G401.6 (cell line): ENCODE measurements at regions not wholly inside any gene's neighbourhood (a gene's known extent, or its start where the extent isn't known, plus 50 kb on each side); places are given as distances from the start of the nearest gene placed in this dataset.
A peak's percentile ranks its signal among the peaks of the same experiment; 100 is the strongest.
"Not testable (repeated sequence)": the region's sequence is repeated elsewhere in the genome, so short reads cannot be mapped to it uniquely, and the experiment has no call there.

Experiments used
- FAIRE-seq: peaks from 2 replicates; lab custom pipeline; 2012; peaks lifted over from hg19 to GRCh38; lab: Jason Lieb, UNC

- FAIRE-seq: no peak
Observed at GRCh38 chr7:19376538-19376937, 231.3 kb upstream of the FERD3L start.

GRCh38 chr7:19375976-19376375 lies 230.8 kb upstream of the FERD3L start:
- no peak for FAIRE-seq

- FAIRE-seq: no peak
Observed at GRCh38 chr7:19373334-19373733, 228.1 kb upstream of the FERD3L start.

- FAIRE-seq: no peak
Observed at GRCh38 chr7:19369806-19370205, 224.6 kb upstream of the FERD3L start.

GRCh38 chr7:19369182-19369581 lies 224.0 kb upstream of the FERD3L start:
- FAIRE-seq: no peak

GRCh38 chr7:19368491-19368925 lies 223.3 kb upstream of the FERD3L start:
- FAIRE-seq: no peak

- no peak for FAIRE-seq
Observed at GRCh38 chr7:19364950-19365349, 219.7 kb upstream of the FERD3L start.

GRCh38 chr7:19362099-19362498 lies 216.9 kb upstream of the FERD3L start:
- FAIRE-seq: no peak

GRCh38 chr7:19353180-19353579 lies 208.0 kb upstream of the FERD3L start:
- FAIRE-seq: no peak

- FAIRE-seq: no peak
Observed at GRCh38 chr7:19352305-19352695, 207.1 kb upstream of the FERD3L start.

GRCh38 chr7:19351341-19352304 lies 206.4 kb upstream of the FERD3L start:
- FAIRE-seq: peak; percentile 34

- no peak for FAIRE-seq
Observed at GRCh38 chr7:19339512-19339911, 194.3 kb upstream of the FERD3L start.

- FAIRE-seq: not testable (repeated sequence)
Observed at GRCh38 chr7:19338512-19338911, 193.3 kb upstream of the FERD3L start.

- FAIRE-seq: no peak
Observed at GRCh38 chr7:19336836-19337383, 191.7 kb upstream of the FERD3L start.

- FAIRE-seq: no peak
Observed at GRCh38 chr7:19333706-19334105, 188.5 kb upstream of the FERD3L start.

- FAIRE-seq: no peak
Observed at GRCh38 chr7:19327018-19327417, 181.8 kb upstream of the FERD3L start.

- no peak for FAIRE-seq
Observed at GRCh38 chr7:19322002-19322401, 176.8 kb upstream of the FERD3L start.

- FAIRE-seq: no peak
Observed at GRCh38 chr7:19318287-19318686, 173.1 kb upstream of the FERD3L start.

- FAIRE-seq: no peak
Observed at GRCh38 chr7:19317461-19317860, 172.2 kb upstream of the FERD3L start.

- FAIRE-seq: no peak
Observed at GRCh38 chr7:19312416-19312815, 167.2 kb upstream of the FERD3L start.

- FAIRE-seq: no peak
Observed at GRCh38 chr7:19307554-19307953, 162.3 kb upstream of the FERD3L start.

GRCh38 chr7:19305698-19306097 lies 160.5 kb upstream of the FERD3L start:
- no peak for FAIRE-seq

- FAIRE-seq: no peak
Observed at GRCh38 chr7:19304086-19304485, 158.9 kb upstream of the FERD3L start.

GRCh38 chr7:19302731-19303130 lies 157.5 kb upstream of the FERD3L start:
- no peak for FAIRE-seq
